ENCODE measurements at regions not wholly inside any gene's neighbourhood (a gene's known extent, or its start where the extent isn't known, plus 50 kb on each side); places are given as distances from the start of the nearest gene placed in this dataset.
"Not testable (repeated sequence)": the region's sequence is repeated elsewhere in the genome, so short reads cannot be mapped to it uniquely, and the experiment has no call there.

DNA sequence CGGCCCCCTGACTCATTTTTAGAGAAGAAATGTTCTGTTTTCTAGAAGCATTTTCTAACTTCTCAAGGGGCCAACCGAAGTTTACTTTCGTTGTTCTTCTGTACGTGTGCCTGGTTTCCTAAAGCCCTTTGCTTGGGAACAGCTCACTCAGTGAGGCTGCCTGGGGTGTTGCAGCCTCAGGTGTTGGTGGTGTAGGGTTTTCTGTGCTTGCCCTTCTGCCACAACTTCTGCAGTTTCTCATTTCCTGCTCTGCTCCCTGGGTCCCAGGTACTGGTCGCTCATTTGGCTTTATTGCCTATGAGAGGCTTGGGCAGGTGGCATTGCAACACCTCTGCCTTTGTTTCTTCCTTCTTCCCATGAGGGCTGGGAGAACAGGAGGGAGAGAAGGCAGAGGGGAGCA lies 278.3 kb downstream of the SOX4 start:
- Histone ChIP-seq H3K4me1 (peaks cover 14% of the 10 kb centered on the region), H3K4me3 (no peak overlapping the region), H3K9me3 (no peaks in the 10 kb centered on the region), H3K27ac (no peak overlapping the region), H3K36me3 (no peaks in the 10 kb centered on the region), H3K27me3 (no peaks in the 10 kb centered on the region)
- TF ChIP-seq, protein P1, sequence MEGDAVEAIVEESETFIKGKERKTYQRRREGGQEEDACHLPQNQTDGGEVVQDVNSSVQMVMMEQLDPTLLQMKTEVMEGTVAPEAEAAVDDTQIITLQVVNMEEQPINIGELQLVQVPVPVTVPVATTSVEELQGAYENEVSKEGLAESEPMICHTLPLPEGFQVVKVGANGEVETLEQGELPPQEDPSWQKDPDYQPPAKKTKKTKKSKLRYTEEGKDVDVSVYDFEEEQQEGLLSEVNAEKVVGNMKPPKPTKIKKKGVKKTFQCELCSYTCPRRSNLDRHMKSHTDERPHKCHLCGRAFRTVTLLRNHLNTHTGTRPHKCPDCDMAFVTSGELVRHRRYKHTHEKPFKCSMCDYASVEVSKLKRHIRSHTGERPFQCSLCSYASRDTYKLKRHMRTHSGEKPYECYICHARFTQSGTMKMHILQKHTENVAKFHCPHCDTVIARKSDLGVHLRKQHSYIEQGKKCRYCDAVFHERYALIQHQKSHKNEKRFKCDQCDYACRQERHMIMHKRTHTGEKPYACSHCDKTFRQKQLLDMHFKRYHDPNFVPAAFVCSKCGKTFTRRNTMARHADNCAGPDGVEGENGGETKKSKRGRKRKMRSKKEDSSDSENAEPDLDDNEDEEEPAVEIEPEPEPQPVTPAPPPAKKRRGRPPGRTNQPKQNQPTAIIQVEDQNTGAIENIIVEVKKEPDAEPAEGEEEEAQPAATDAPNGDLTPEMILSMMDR (IDR thresholded peaks at IDR 0.05) = no peak
- TF ChIP-seq POLR2A (IDR thresholded peaks at IDR 0.05) (no peak), POLR2AphosphoS5 (IDR thresholded peaks at IDR 0.05; ENCODE audit: insufficient read depth in 1 of 2, low read depth in 1 of 2) (no peak)
- intact Hi-C loops (cut with DNase I) = no loop called here
- DNase-seq (ENCODE audit: extremely low spot score in 2 of 2) = no peak

DNA sequence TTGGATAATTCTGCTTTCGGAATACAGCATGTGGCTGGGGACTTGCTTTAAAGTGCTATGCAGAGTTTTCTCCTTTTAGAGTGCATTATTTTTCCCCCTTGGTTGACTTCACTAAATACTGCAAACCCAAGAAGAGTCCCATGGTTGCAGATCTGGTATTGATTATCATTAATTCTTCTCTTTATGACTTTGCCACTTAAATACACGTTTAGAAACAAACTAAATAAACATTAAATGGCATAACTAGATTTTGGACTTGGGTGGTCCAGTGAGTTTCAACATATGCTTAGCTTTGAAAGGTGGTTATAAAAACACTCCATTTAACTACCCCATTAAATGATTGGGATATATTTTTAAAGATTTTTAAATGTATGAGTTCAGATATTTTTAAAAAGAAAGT lies 279.2 kb downstream of the SOX4 start:
- DNase-seq (ENCODE audit: extremely low spot score in 2 of 2) = no peak
- H3K36me3 ChIP-seq = no peaks in the 10 kb centered on the region
- no peaks in the 10 kb centered on the region for H3K27me3 ChIP-seq
- H3K4me3 ChIP-seq = no peak overlapping the region
- H3K4me1 ChIP-seq = peaks cover 14% of the 10 kb centered on the region
- intact Hi-C loops (cut with DNase I) = no loop called here
- no peak for TF ChIP-seq POLR2AphosphoS5 (IDR thresholded peaks at IDR 0.05; ENCODE audit: insufficient read depth in 1 of 2, low read depth in 1 of 2)
- TF ChIP-seq, protein P1 (IDR thresholded peaks at IDR 0.05) = no peak
- no peak for TF ChIP-seq POLR2A (IDR thresholded peaks at IDR 0.05)
- no peak overlapping the region for H3K27ac ChIP-seq
- no peaks in the 10 kb centered on the region for H3K9me3 ChIP-seq

DNA sequence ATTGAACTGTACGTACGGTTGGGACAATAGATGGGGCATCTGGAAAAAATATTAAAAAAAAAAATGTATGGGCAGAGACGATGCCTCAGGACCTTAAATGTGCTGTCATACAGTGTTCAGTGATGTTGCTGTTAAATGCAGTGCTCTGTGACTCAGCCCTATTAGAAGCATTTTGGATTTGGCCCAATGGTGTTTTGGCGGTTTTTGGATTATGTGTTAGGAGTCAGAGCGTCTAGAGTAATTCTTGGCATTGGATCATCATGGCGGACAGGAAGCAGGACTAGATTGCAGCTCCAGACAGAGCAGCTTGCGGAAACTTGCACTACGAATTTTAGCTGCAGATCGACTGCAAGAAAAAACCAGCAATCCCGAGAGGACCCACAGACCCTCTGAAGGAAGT lies 280.0 kb downstream of the SOX4 start:
- Histone ChIP-seq H3K27me3 (no peaks in the 10 kb centered on the region), H3K9me3 (no peaks in the 10 kb centered on the region), H3K27ac (no peak overlapping the region), H3K4me3 (no peak overlapping the region), H3K4me1 (peaks cover 14% of the 10 kb centered on the region), H3K36me3 (no peaks in the 10 kb centered on the region)
- no peak for DNase-seq (ENCODE audit: extremely low spot score in 2 of 2)
- TF ChIP-seq POLR2AphosphoS5 (IDR thresholded peaks at IDR 0.05; ENCODE audit: insufficient read depth in 1 of 2, low read depth in 1 of 2) = peak in 1 of 2 donors; percentile 20
- TF ChIP-seq, protein P1 (IDR thresholded peaks at IDR 0.05) = no peak
- intact Hi-C loops (cut with DNase I) = no loop called here

GRCh38 chr6:21874372-21874771 lies 280.8 kb downstream of the SOX4 start:
- H3K27me3 ChIP-seq = no peaks in the 10 kb centered on the region
- H3K4me3 ChIP-seq = no peak overlapping the region
- no peak for DNase-seq (ENCODE audit: extremely low spot score in 2 of 2)
- H3K4me1 ChIP-seq = peaks cover 14% of the 10 kb centered on the region
- H3K27ac ChIP-seq = no peak overlapping the region
- no peaks in the 10 kb centered on the region for H3K36me3 ChIP-seq
- no peaks in the 10 kb centered on the region for H3K9me3 ChIP-seq
- intact Hi-C loops (cut with DNase I) = no loop called here
- TF ChIP-seq, protein P1 (IDR thresholded peaks at IDR 0.05) = no peak
- TF ChIP-seq POLR2AphosphoS5 (IDR thresholded peaks at IDR 0.05; ENCODE audit: insufficient read depth in 1 of 2, low read depth in 1 of 2) = no peak
- no peak for TF ChIP-seq POLR2A (IDR thresholded peaks at IDR 0.05)

DNA sequence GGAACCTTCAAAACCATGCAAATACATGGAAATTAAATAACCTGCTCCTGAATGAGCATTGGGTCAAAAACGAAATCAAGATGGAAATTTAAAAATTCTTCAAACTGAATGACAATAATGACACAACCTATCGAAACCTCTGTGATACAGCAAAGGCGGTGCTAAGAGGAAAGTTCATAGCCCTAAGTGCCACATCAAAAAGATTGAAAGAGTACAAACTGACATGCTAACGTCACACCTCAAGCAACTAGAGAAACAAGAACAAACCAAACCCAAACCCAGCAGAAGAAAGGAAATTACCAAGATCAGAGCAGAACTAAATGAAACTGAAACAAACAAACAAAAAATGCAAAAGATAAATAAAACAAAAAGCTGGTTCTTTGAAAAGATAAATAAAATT lies 283.5 kb downstream of the SOX4 start:
- H3K4me3 ChIP-seq; H3K36me3 ChIP-seq; H3K27ac ChIP-seq; H3K27me3 ChIP-seq; H3K4me1 ChIP-seq; intact Hi-C loops (cut with DNase I); H3K9me3 ChIP-seq; DNase-seq (ENCODE audit: extremely low spot score in 2 of 2): not testable (repeated sequence)

GRCh38 chr6:21880249-21880648 lies 286.7 kb downstream of the SOX4 start:
- DNase-seq (ENCODE audit: extremely low spot score in 2 of 2); intact Hi-C loops (cut with DNase I); H3K4me3 ChIP-seq; H3K9me3 ChIP-seq; H3K4me1 ChIP-seq; H3K27ac ChIP-seq; H3K27me3 ChIP-seq; H3K36me3 ChIP-seq: not testable (repeated sequence)
